HepG2 (cell line): ENCODE measurements at regions not wholly inside any gene's neighbourhood (a gene's known extent, or its start where the extent isn't known, plus 50 kb on each side); places are given as distances from the start of the nearest gene placed in this dataset.
A peak's percentile ranks its signal among the peaks of the same experiment; 100 is the strongest.

Experiments
- ATAC-seq: fragments of 200-7000 bp; cut with Tn5 transposase; 3 replicates; pipeline ENCODE4 v1.9.1; 2020; ENCODE audit warnings: mild to moderate bottlenecking, moderate library complexity
- BruUV-seq: library from RNA; stranded (reverse); fragments of 400-500 nt; replicated peaks from 2 replicates; lab custom pipeline; 2021; lab: Mats Ljungman, UMichigan
- CTCF ChIA-PET: fragments of 300-600 bp; formaldehyde crosslinking; extraction: SDS; loops from one replicate; lab custom pipeline; 2021; ENCODE audit warnings: low total read pairs, inconsistent platforms, low intra/inter-chr PET ratio; lab: Yijun Ruan, JAX
- POLR2A ChIA-PET: fragments of 350-600 bp; sonication (Branson Sonifier 250); formaldehyde crosslinking; loops from one replicate; lab custom pipeline; 2020; ENCODE audit warnings: antibody characterized with exemption, inconsistent platforms; lab: Yijun Ruan, JAX
- DNase-seq: peaks from one replicate; pipeline ENCODE4 v3.0.0-alpha.2; 2015; ENCODE audit warnings: low spot score
- FAIRE-seq: peaks from 3 replicates; lab custom pipeline; 2011; peaks lifted over from hg19 to GRCh38; lab: Jason Lieb, UNC
- H2AFZ ChIP-seq: one replicate; pipeline ENCODE4 v1.6.1; 2011; ENCODE audit warnings: low read length, inconsistent platforms
- H3K27ac ChIP-seq: fragments of 300-600 bp; 3 replicates; pipeline ENCODE4 v1.8.0; 2011; ENCODE audit warnings: mixed run types, mild to moderate bottlenecking, mixed read lengths, low read length, inconsistent platforms; ENCODE audit not compliant: insufficient read depth; ENCODE audit errors: extremely low read length
- H3K27me3 ChIP-seq, 2 experiments: fragments of 200-600 bp in 1 of 2; 2 replicates in 1 of 2; 3 replicates in 1 of 2; pipeline versions ENCODE4 v1.6.0 to v1.8.0; 2011; ENCODE audit warnings: low read length in 2 of 2, mild to moderate bottlenecking in 2 of 2, moderate library complexity in 2 of 2, inconsistent platforms in 1 of 2; ENCODE audit not compliant: insufficient read depth in 2 of 2, control insufficient read depth in 1 of 2
- H3K36me3 ChIP-seq, 2 experiments: fragments of 200-600 bp in 1 of 2; replicated peaks in 1 of 2; 2 replicates in 1 of 2; 3 replicates in 1 of 2; pipeline versions ENCODE4 v1.5.1 to v1.8.0; 2011; ENCODE audit warnings: low read length in 2 of 2, inconsistent platforms in 1 of 2; ENCODE audit not compliant: insufficient read depth in 2 of 2, control insufficient read depth in 1 of 2
- H3K4me1 ChIP-seq: 2 replicates; pipeline ENCODE4 v1.5.1; 2012; ENCODE audit warnings: low read length, inconsistent platforms; ENCODE audit not compliant: insufficient read depth
- H3K4me2 ChIP-seq: 2 replicates; pipeline ENCODE4 v1.6.0; 2011; ENCODE audit warnings: low read depth, low read length, inconsistent platforms
- H3K4me3 ChIP-seq, 3 experiments: fragments of 200-600 bp in 1 of 3; sonication (generic), shearing (Covaris generic) in 1 of 3; replicated peaks in 1 of 3; 2 replicates each; pipeline ENCODE4 v1.5.1; 2011 to 2016; ENCODE audit warnings: low read length in 3 of 3, inconsistent platforms in 2 of 3, low read depth in 2 of 3, mild to moderate bottlenecking in 2 of 3, control low read depth in 1 of 3, mixed read lengths in 1 of 3; ENCODE audit not compliant: insufficient read depth in 1 of 3
- H3K79me2 ChIP-seq: one replicate; pipeline ENCODE4 v1.6.1; 2011; ENCODE audit warnings: low read length, inconsistent platforms; ENCODE audit not compliant: insufficient read depth
- H3K9ac ChIP-seq: 2 replicates; pipeline ENCODE4 v1.6.0; 2011; ENCODE audit warnings: mild to moderate bottlenecking, low read depth, low read length, inconsistent platforms; ENCODE audit not compliant: insufficient read depth
- H3K9me3 ChIP-seq: 2 replicates; pipeline ENCODE4 v1.5.1; 2012; ENCODE audit warnings: mild to moderate bottlenecking, low read length
- H4K20me1 ChIP-seq: 2 replicates; pipeline ENCODE4 v1.6.0; 2011; ENCODE audit warnings: inconsistent platforms, mild to moderate bottlenecking, low read length, moderate library complexity; ENCODE audit not compliant: insufficient read depth
- PAXIP1 ChIP-seq: sonication (generic); formaldehyde crosslinking; conservative IDR thresholded peaks from 2 replicates; pipeline ENCODE4 v1.4.0; 2020; ENCODE audit warnings: mild to moderate bottlenecking, missing genetic modification reagents, moderate library complexity
- POLR2A ChIP-seq, 2 experiments: IDR thresholded peaks; 2 replicates each; pipeline ENCODE4 v1.6.1; 2011; ENCODE audit warnings: low read depth in 2 of 2, low read length in 2 of 2, mild to moderate bottlenecking in 1 of 2, moderate library complexity in 1 of 2; ENCODE audit not compliant: insufficient read depth in 1 of 2
- WGBS: methylation state at CpG from one replicate; pipeline ENCODE4 v1.1.6; 2017; ENCODE audit warnings: low lambda C conversion rate; 5-methylcytosine and 5-hydroxymethylcytosine counted together
- in situ Hi-C: cut with HindIII; loops from 2 replicates; pipeline ENCODE4 v1.10.0; 2017; ENCODE audit warnings: low pct_unique_long_range_greater_than_20kb; ENCODE audit not compliant: extremely low pct_ligation_motif_present
- intact Hi-C: fragments of 100-400 bp; cut with micrococcal nuclease; formaldehyde crosslinking; loops from one replicate; pipeline ENCODE4 v1.10.0; 2022; ENCODE audit not compliant: unreplicated experiment

- peak overlapping the region; percentile 6 to 69 (median 66); a peak in 4 of 6 replicates for H3K4me3 ChIP-seq
- 80% methylated on average over 3 of the region's 3 CpGs for WGBS
- no TSS peak for BruUV-seq
- no peak for ATAC-seq
- TF ChIP-seq POLR2A (IDR thresholded peaks at IDR 0.05; ENCODE audit: insufficient read depth in 1 of 2, low read depth in 2 of 2, low read length in 2 of 2) = 0 out of 4 replicates have a peak, but pooled peaks of 1 of the 2 experiments have one; percentile 15
- no peak for TF ChIP-seq PAXIP1 (CRISPR knock-in tag)
- ChIA-PET CTCF (interaction anchor here (2.7 kb wide), 1 partner anchor 180 kb away, joined by 13 read pairs; no protein-coding TSS in a partner anchor), POLR2A (interaction anchor here (0.6 to 2.0 kb wide), 13 partner anchors 67 to 1518 kb away, joined by 3 to 27 read pairs (median 5); partner anchors contain the start of gene STARD13)
- H3K36me3 ChIP-seq = no peaks in the 10 kb centered on the region
- H3K27me3 ChIP-seq = no peaks in the 10 kb centered on the region; a peak in 1 of 5 replicates
- in situ Hi-C loops (loop anchor here (5.0 to 25.0 kb wide), 3 partner anchors 179 to 956 kb away; partner anchors contain the start of gene PDS5B), intact Hi-C loops (loop anchor here (1.0 to 5.0 kb wide), 6 partner anchors 67 to 957 kb away; partner anchors contain the start of genes PDS5B and RFC3)
- H3K79me2 ChIP-seq = no peaks in the 10 kb centered on the region
- H3K9ac ChIP-seq = peak overlapping the region; percentile 96
- H3K27ac ChIP-seq = peak overlapping the region; percentile 99
- no peaks in the 10 kb centered on the region for H4K20me1 ChIP-seq
- no peak for DNase-seq
- H3K4me2 ChIP-seq = peak overlapping the region; percentile 77
- peaks cover 36% of the 10 kb centered on the region for H3K4me1 ChIP-seq
- no peaks in the 10 kb centered on the region for H3K9me3 ChIP-seq
- no peak overlapping the region for H2AFZ ChIP-seq
- no peak for FAIRE-seq
These were observed 258.2 kb upstream of the STARD13 start for GRCh38 chr13:33543631-33544265.
